VCaP (cell line): ENCODE measurements at regions not wholly inside any gene's neighbourhood (a gene's known extent, or its start where the extent isn't known, plus 50 kb on each side); places are given as distances from the start of the nearest gene placed in this dataset.

Experiments used
- H3K27ac ChIP-seq: fragments of 450-650 bp; 2 replicates; pipeline ENCODE4 v1.5.1; 2017
- CTCF ChIP-seq: fragments of 450-650 bp; conservative IDR thresholded peaks from 2 replicates; pipeline ENCODE4 v1.5.1; 2017; ENCODE audit warnings: mild to moderate bottlenecking, moderate library complexity

GRCh38 chr14:27559848-27560247, 962.0 kb upstream of the NOVA1 start:
- no peak for TF ChIP-seq CTCF
- no peak overlapping the region for H3K27ac ChIP-seq

- H3K27ac ChIP-seq = no peak overlapping the region
- no peak for TF ChIP-seq CTCF
Measured at GRCh38 chr14:27566843-27567382, 969.1 kb upstream of the NOVA1 start.

GRCh38 chr14:27573018-27573417, 975.2 kb upstream of the NOVA1 start:
- TF ChIP-seq CTCF = no peak
- H3K27ac ChIP-seq = no peak overlapping the region

DNA sequence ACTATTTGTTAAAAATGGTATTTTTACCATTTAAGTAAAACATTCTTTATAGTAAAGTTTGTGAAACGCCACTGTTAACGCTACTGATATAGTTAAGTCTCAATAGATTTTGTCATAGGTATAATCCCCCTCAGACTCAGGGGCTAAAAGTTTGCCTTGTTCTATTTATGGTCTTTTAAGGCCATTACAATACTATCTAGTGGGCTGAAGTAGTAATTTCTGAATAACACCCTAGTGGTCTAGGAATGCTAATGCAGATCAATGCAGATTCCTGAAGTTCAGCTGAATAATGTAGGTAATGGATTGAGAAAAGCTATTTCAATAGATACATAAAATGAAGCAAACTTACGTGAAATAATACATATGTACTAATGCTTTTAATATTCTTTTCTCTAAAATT, 989.3 kb upstream of the NOVA1 start:
- H3K27ac ChIP-seq = no peak overlapping the region

DNA sequence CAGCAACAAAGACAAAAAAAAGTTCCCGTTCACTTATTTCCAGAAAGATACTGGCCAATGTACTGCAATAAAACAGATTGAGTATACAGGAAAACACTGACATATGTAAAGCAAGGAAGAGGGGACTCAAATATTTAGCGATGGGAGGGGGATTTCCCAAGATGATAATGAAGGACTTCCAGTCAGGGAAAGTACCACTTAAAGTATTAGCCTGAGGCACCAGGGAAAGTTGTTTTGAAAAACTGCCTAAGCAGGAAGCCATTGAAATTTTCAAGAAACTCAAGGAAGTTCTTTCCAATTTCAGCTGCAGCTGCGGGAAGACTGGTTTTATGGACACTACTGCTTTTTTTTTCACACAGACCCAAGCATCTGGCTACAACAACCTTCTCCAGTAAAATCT, 1007.4 kb upstream of the NOVA1 start:
- TF ChIP-seq CTCF = no peak
- no peak overlapping the region for H3K27ac ChIP-seq

More for the DNA sequence above, 989.3 kb upstream of the NOVA1 start:
- no peak for TF ChIP-seq CTCF

DNA sequence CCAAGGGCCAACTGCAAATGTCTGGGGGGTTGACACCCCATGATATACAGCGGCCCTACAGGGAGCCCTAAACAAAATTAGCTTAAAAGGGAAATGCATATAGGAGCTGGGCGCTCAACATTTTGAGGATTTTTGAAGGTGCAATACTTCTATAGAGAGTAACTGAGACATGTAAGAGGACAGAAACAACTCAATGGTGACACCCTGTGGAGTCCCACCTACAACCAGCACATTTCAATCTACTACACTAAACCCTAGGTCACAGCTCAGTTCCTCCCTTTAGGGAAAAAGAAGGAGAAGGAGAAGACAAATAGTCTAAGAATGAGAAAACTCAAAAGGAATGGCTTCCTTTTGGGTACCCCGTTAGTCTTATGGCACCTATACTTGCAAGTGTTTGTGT, 1010.5 kb upstream of the NOVA1 start:
- no peak for TF ChIP-seq CTCF

DNA sequence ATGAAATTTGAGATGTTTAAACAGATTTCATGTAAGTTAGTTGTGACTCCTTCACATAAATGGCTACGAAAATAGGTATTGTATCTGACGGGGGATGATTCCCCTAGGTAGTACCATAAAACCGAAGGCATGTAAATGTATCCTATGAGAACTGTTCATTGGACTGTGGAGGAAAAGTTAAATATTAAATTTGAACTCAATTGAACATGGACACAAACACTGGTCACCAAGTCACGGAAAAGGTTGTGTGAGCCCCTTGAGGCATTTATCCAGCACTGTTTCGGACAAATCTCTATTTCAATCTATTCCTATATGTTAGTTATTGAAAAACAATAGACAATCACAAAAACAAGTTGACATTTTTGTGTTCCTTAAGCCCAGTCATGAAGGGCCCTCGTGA, 1014.3 kb upstream of the NOVA1 start:
- TF ChIP-seq CTCF = no peak

More for the DNA sequence above, 1010.5 kb upstream of the NOVA1 start:
- H3K27ac ChIP-seq = no peak overlapping the region

More for the DNA sequence above, 1014.3 kb upstream of the NOVA1 start:
- no peak overlapping the region for H3K27ac ChIP-seq
